ENCODE measurements at regions not wholly inside any gene's neighbourhood (a gene's known extent, or its start where the extent isn't known, plus 50 kb on each side); places are given as distances from the start of the nearest gene placed in this dataset.

- TF ChIP-seq REST (IDR thresholded peaks at IDR 0.05; ENCODE audit: insufficient read depth in 1 of 2, low read depth in 2 of 2, low read length in 2 of 2) (no peak), POLR2AphosphoS5 (IDR thresholded peaks at IDR 0.05; ENCODE audit: low read depth, low read length) (no peak), SIN3A (IDR thresholded peaks at IDR 0.05; ENCODE audit: borderline replicate concordance, insufficient read depth, low read length) (no peak), TAF1 (IDR thresholded peaks at IDR 0.05; ENCODE audit: borderline replicate concordance, insufficient read depth, low read length) (no peak), FOXP2 (optimal IDR thresholded peaks at IDR 0.05; ENCODE audit: borderline replicate concordance, extremely low read depth, extremely low read length, insufficient read depth) (no peak)
These were observed 154.0 kb downstream of the ETV1 start for GRCh38 chr7:13835442-13835841.
